RWPE2 (cell line): ENCODE measurements at regions not wholly inside any gene's neighbourhood (a gene's known extent, or its start where the extent isn't known, plus 50 kb on each side); places are given as distances from the start of the nearest gene placed in this dataset.
"Not testable (repeated sequence)": the region's sequence is repeated elsewhere in the genome, so short reads cannot be mapped to it uniquely, and the experiment has no call there.

Experiments used
- ATAC-seq: fragments of 200-7000 bp; cut with Tn5 transposase; 3 replicates; pipeline ENCODE4 v1.9.1; 2021; ENCODE audit warnings: low read depth
- DNase-seq: peaks from one replicate; pipeline ENCODE4 v3.0.0-alpha.2; 2020; ENCODE audit warnings: low spot score
- H3K27ac ChIP-seq: fragments of 450-650 bp; 2 replicates; pipeline ENCODE4 v1.5.1; 2017; ENCODE audit warnings: mild to moderate bottlenecking; ENCODE audit not compliant: poor library complexity, severe bottlenecking
- H3K27me3 ChIP-seq: fragments of 250-450 bp; sonication (Bioruptor Pico); 2 replicates; pipeline ENCODE4 v1.5.1; 2021; ENCODE audit warnings: mild to moderate bottlenecking, moderate library complexity; ENCODE audit not compliant: insufficient read depth, poor library complexity, severe bottlenecking
- H3K36me3 ChIP-seq: fragments of 250-450 bp; sonication (Bioruptor Pico); 2 replicates; pipeline ENCODE4 v1.5.1; 2020; ENCODE audit warnings: low read depth, mild to moderate bottlenecking, moderate library complexity
- H3K4me1 ChIP-seq: fragments of 250-450 bp; sonication (Bioruptor Pico); 2 replicates; pipeline ENCODE4 v1.5.1; 2021; ENCODE audit warnings: mild to moderate bottlenecking, moderate library complexity; ENCODE audit not compliant: insufficient read depth, poor library complexity, severe bottlenecking
- H3K4me3 ChIP-seq: fragments of 250-450 bp; sonication (Bioruptor Pico); 2 replicates; pipeline ENCODE4 v1.5.1; 2021; ENCODE audit warnings: mild to moderate bottlenecking, moderate library complexity; ENCODE audit not compliant: severe bottlenecking
- H3K9me3 ChIP-seq: fragments of 250-450 bp; sonication (Bioruptor Pico); 2 replicates; pipeline ENCODE4 v1.5.1; 2021; ENCODE audit warnings: mild to moderate bottlenecking, moderate library complexity; ENCODE audit not compliant: severe bottlenecking
- TF ChIP-seq, protein P1 (sequence below): fragments of 450-650 bp; IDR thresholded peaks from one replicate; pipeline ENCODE4 v1.5.1; 2017; ENCODE audit warnings: mild to moderate bottlenecking, moderate library complexity; ENCODE audit not compliant: poor library complexity, severe bottlenecking

DNA sequence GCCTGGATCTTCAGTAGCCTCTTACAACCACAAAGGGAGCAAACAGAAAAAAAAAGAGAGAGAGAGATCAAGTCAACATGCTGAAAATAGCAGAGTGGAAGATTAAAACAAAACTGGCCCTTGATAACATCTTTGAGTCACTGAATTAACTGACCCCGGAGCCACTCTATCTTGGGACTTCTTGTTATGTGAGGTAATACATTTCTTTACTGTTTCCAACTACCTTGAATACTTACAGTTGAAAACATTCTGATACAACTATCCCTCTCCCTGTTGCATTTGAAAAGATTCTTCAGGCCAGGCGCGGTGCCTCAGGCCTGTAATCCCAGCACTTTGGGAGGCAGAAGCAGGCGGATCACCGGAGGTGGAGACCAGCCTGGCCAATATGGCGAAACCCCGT lies 208.1 kb downstream of the MEMO1 start:
- H3K27me3 ChIP-seq = no peaks in the 10 kb centered on the region
- no peak overlapping the region for H3K27ac ChIP-seq
- H3K36me3 ChIP-seq = no peaks in the 10 kb centered on the region
- TF ChIP-seq, protein P1, sequence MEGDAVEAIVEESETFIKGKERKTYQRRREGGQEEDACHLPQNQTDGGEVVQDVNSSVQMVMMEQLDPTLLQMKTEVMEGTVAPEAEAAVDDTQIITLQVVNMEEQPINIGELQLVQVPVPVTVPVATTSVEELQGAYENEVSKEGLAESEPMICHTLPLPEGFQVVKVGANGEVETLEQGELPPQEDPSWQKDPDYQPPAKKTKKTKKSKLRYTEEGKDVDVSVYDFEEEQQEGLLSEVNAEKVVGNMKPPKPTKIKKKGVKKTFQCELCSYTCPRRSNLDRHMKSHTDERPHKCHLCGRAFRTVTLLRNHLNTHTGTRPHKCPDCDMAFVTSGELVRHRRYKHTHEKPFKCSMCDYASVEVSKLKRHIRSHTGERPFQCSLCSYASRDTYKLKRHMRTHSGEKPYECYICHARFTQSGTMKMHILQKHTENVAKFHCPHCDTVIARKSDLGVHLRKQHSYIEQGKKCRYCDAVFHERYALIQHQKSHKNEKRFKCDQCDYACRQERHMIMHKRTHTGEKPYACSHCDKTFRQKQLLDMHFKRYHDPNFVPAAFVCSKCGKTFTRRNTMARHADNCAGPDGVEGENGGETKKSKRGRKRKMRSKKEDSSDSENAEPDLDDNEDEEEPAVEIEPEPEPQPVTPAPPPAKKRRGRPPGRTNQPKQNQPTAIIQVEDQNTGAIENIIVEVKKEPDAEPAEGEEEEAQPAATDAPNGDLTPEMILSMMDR = no peak
- no peaks in the 10 kb centered on the region for H3K4me1 ChIP-seq
- DNase-seq (no peak), ATAC-seq (no peak)
- H3K9me3 ChIP-seq = no peaks in the 10 kb centered on the region
- H3K4me3 ChIP-seq = no peak overlapping the region

DNA sequence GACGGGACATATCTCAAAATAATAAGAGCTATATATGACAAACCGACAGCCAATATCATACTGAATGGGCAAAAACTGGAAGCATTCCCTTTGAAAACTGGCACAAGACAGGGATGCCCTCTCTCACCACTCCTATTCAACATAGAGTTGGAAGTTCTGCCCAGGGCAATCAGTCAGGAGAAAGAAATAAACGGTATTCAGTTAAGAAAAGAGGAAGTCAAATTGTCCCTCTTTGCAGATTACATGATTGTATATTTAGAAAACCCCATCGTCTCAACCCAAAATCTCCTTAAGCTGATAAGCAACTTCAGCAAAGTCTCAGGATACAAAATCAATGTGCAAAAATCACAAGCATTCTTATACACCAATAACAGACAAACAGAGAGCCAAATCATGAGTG lies 211.5 kb downstream of the MEMO1 start:
- not testable (repeated sequence) for DNase-seq, H3K36me3 ChIP-seq, H3K27ac ChIP-seq, ATAC-seq, H3K4me1 ChIP-seq, H3K9me3 ChIP-seq, H3K27me3 ChIP-seq, H3K4me3 ChIP-seq

DNA sequence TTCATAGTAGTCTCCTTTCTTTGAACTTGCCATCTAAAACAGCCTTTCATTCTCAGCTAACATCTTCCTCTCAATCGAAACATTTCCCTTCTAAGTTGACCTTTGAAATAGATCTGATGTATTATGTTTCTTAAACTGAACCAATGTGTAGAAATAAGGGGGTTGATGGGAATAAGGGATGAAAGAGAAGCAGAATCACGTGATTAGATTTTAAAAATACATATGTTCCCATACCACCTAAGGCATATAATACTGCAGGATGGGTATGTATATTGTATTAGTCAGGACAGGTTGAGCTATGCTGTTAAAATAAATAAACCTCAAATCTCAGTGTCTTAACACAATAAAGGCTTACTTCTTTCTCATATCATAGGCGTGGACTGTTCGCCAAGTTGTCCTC lies 207.5 kb upstream of the SRD5A2 start:
- Histone ChIP-seq H3K4me1 (no peaks in the 10 kb centered on the region), H3K27me3 (no peaks in the 10 kb centered on the region), H3K36me3 (no peaks in the 10 kb centered on the region), H3K27ac (no peak overlapping the region), H3K4me3 (no peak overlapping the region), H3K9me3 (no peaks in the 10 kb centered on the region)
- TF ChIP-seq, protein P1 = no peak
- no peak for DNase-seq
- no peak for ATAC-seq

DNA sequence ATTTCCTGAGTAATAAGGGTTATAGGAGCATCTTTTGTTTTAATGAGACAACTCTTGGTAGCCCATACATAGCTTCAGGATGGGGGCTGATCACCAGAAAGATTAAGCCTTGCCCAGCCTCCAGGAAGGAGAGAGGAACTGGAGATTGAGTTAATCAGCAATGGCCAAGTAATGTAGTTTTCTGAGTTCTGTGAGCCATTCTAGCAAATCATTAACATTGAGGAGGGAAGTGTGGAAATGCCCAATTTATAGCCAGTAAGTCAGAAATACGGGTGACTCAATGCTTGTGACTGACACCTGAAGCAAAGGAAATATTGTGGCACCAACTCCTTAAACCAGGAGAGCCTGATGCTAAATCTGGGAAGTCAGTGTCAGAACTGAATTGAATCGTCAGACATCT lies 205.1 kb upstream of the SRD5A2 start:
- no peak for ATAC-seq
- H3K4me3 ChIP-seq = no peak overlapping the region
- H3K27me3 ChIP-seq = no peaks in the 10 kb centered on the region
- no peaks in the 10 kb centered on the region for H3K4me1 ChIP-seq
- no peak for DNase-seq
- no peak overlapping the region for H3K27ac ChIP-seq
- no peaks in the 10 kb centered on the region for H3K9me3 ChIP-seq
- no peaks in the 10 kb centered on the region for H3K36me3 ChIP-seq
- TF ChIP-seq, protein P1 = no peak

DNA sequence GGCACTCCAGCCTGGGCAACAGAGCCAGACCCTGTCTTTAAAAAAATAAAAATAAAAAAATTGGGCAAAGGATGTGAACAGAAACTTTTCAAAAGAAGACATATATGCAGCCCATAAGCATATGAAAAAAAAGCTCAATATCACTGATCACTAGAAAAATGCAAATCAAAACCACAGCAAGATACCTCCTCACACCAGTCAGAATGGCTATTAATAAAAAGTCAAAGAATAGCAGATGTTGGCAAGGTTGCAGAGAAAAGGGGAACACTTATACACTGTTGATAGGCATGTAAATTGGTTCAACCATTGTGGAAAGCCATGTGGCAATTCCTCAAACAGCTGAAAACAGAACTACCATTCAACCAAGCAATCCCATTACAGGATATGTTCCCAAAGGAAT lies 204.1 kb upstream of the SRD5A2 start:
- H3K36me3 ChIP-seq = no peaks in the 10 kb centered on the region
- H3K4me1 ChIP-seq = no peaks in the 10 kb centered on the region
- TF ChIP-seq, protein P1 = no peak
- no peak overlapping the region for H3K4me3 ChIP-seq
- no peak overlapping the region for H3K27ac ChIP-seq
- DNase-seq = no peak
- no peaks in the 10 kb centered on the region for H3K27me3 ChIP-seq
- H3K9me3 ChIP-seq = no peaks in the 10 kb centered on the region
- no peak for ATAC-seq

DNA sequence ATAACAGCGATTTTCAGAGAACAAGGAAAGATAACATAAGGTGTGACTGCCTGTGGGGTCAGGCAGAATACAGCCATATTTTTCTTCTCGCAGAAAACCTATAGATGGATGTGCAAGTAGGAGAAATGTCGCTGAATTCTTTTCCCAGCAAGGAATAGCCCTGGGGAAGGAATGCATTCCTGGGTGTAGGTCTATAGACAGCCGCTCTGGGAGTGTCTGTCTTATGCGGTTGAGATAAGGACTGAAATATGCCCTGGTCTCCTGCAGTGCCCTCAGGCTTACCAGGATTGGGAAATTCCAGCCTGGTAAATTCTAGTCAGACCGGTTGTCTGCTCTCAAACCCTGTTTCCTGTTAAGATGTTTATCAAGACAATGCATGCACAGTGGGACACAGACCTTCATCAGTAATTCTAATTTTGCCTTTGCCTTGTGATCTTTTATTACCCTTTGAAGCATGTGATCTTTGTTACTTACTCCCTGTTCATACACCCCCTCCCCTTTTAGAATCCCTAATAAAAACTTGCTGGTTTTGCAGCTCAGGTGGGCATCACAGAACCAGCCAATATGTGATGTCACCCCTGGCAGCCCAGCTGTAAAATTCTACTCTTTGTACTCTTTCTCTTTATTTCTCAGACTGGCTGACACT lies 202.8 kb upstream of the SRD5A2 start:
- not testable (repeated sequence) for H3K27me3 ChIP-seq, H3K4me1 ChIP-seq, H3K36me3 ChIP-seq, ATAC-seq, H3K9me3 ChIP-seq, DNase-seq, H3K4me3 ChIP-seq, H3K27ac ChIP-seq
